ENCODE measurements at regions not wholly inside any gene's neighbourhood (a gene's known extent, or its start where the extent isn't known, plus 50 kb on each side); places are given as distances from the start of the nearest gene placed in this dataset.

DNA sequence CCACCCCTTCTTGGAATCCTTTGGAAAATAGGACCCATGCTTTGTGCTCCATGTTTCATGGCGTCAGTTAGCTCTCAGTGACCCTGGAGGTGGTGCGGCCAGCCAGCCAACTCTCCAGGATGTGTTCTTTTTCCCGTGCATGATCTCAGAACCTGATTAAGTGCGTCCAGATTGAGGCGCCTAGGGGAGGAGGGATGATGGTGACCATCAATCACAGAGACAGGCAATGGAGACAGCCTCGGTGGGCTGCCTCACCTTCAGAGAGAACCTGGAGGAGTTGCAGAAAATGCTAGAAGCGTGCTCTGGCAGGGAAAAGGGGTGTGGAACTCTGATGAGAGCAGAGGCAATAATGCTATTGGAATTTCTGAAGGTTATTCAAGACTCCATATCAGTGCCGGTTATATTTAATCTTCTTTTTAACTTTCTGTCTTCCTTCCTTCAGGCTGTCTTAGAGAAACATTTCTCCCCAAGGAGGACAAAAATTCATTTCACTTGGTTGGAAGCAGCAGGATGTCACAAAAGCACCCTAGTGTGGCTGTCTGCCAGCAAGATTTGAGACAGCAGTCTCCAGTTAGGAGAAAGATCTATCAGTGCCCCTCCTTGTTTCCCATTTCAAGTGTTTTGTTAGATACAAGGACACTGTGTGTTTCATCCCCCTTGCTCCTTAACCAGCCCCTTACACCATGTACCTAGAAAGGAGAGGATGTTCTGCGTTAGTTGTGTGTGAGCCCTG lies 53.3 kb upstream of the IGF1 start:
- intact Hi-C loops (cut with micrococcal nuclease), result no loop called here
- ChIA-PET POLR2A (no interaction called here), CTCF (no interaction called here)
- no peaks in the 10 kb centered on the region for H3K9me3 ChIP-seq (replicated peaks; ENCODE audit: control insufficient read depth, insufficient read depth, low read length)
- FAIRE-seq, result no peak
- no peak for DNase-seq (ENCODE audit: low read depth, low spot score)
- no peak overlapping the region for H3K9ac ChIP-seq (replicated peaks; ENCODE audit: extremely low read depth, insufficient read depth, low read length)
- no peaks in the 10 kb centered on the region for H3K4me1 ChIP-seq (ENCODE audit: control insufficient read depth, extremely low read depth, insufficient read depth, low read length)
- dilution Hi-C loops (cut with MboI; ENCODE audit: extremely low pct_ligation_motif_present, low sequenced_read_pairs), result no loop called here
- H3K79me2 ChIP-seq (ENCODE audit: control insufficient read depth, insufficient read depth, low read length), result no peaks in the 10 kb centered on the region
- no peaks in the 10 kb centered on the region for H3K36me3 ChIP-seq (ENCODE audit: control insufficient read depth in 2 of 2, extremely low read depth in 1 of 2, insufficient read depth in 2 of 2, low read length in 2 of 2)
- no peak overlapping the region for H3K27ac ChIP-seq (ENCODE audit: insufficient read depth, low read depth, low read length)
- TF ChIP-seq, protein P1, sequence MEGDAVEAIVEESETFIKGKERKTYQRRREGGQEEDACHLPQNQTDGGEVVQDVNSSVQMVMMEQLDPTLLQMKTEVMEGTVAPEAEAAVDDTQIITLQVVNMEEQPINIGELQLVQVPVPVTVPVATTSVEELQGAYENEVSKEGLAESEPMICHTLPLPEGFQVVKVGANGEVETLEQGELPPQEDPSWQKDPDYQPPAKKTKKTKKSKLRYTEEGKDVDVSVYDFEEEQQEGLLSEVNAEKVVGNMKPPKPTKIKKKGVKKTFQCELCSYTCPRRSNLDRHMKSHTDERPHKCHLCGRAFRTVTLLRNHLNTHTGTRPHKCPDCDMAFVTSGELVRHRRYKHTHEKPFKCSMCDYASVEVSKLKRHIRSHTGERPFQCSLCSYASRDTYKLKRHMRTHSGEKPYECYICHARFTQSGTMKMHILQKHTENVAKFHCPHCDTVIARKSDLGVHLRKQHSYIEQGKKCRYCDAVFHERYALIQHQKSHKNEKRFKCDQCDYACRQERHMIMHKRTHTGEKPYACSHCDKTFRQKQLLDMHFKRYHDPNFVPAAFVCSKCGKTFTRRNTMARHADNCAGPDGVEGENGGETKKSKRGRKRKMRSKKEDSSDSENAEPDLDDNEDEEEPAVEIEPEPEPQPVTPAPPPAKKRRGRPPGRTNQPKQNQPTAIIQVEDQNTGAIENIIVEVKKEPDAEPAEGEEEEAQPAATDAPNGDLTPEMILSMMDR (IDR thresholded peaks at IDR 0.05; ENCODE audit: extremely low read depth in 1 of 2, insufficient read depth in 1 of 2, low read depth in 1 of 2, low read length in 2 of 2), result no peak
- TF ChIP-seq, protein P2, sequence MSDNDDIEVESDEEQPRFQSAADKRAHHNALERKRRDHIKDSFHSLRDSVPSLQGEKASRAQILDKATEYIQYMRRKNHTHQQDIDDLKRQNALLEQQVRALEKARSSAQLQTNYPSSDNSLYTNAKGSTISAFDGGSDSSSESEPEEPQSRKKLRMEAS (IDR thresholded peaks at IDR 0.05; ENCODE audit: insufficient read depth, insufficient read length), result no peak
- TF ChIP-seq FOS (IDR thresholded peaks at IDR 0.05; ENCODE audit: borderline replicate concordance, insufficient read depth, low read length), result no peak
- TF ChIP-seq EZH2 (IDR thresholded peaks at IDR 0.05; ENCODE audit: borderline replicate concordance, low read depth, low read length, severe bottlenecking), result no peak
- TF ChIP-seq POLR2AphosphoS5 (IDR thresholded peaks at IDR 0.05; ENCODE audit: insufficient read depth, low read depth, low read length), result no peak
- no peak for TF ChIP-seq GATA2 (IDR thresholded peaks at IDR 0.05; ENCODE audit: insufficient read depth, insufficient read length, low read depth, low read length)
- TF ChIP-seq MYC (IDR thresholded peaks at IDR 0.05; ENCODE audit: low read depth, low read length), result no peak
- TF ChIP-seq POLR2A (IDR thresholded peaks at IDR 0.05; ENCODE audit: low read depth, low read length), result no peak
- no peak for TF ChIP-seq JUN (IDR thresholded peaks at IDR 0.05; ENCODE audit: borderline replicate concordance, insufficient read depth, insufficient read length, low read depth)
- no TSS peak for BruUV-seq (replicated peaks)
- no peaks in the 10 kb centered on the region for H3K27me3 ChIP-seq (ENCODE audit: control insufficient read depth in 2 of 2, insufficient read depth in 2 of 2, low read length in 2 of 2)
- no peak overlapping the region for H3K4me2 ChIP-seq (ENCODE audit: insufficient read depth, low read length)
- H2AFZ ChIP-seq (ENCODE audit: low read depth, low read length), result no peak overlapping the region
- no peaks in the 10 kb centered on the region for H3K9me1 ChIP-seq (replicated peaks; ENCODE audit: control insufficient read depth, extremely low read depth, insufficient read depth, low read length)
- no peaks in the 10 kb centered on the region for H4K20me1 ChIP-seq (replicated peaks; ENCODE audit: control insufficient read depth, extremely low read depth, insufficient read depth, low read length)
- H3K4me3 ChIP-seq (replicated peaks in 1 of 3; ENCODE audit: insufficient read depth in 1 of 3, low read depth in 1 of 3, low read length in 3 of 3), result no peak overlapping the region

All from endothelial cell of umbilical vein (primary cell).